HEK293T (cell line): ENCODE measurements at regions not wholly inside any gene's neighbourhood (a gene's known extent, or its start where the extent isn't known, plus 50 kb on each side); places are given as distances from the start of the nearest gene placed in this dataset.

Experiments used
- ARNT ChIP-seq: fragments of 450-650 bp; IDR thresholded peaks from 2 replicates; pipeline ENCODE4 v1.6.1; 2017; ENCODE audit warnings: mild to moderate bottlenecking
- ELF4 ChIP-seq: fragments of 450-650 bp; IDR thresholded peaks from 2 replicates; pipeline ENCODE4 v1.6.1; 2017; ENCODE audit warnings: antibody characterized with exemption
- FOXA1 ChIP-seq: fragments of 450-650 bp; IDR thresholded peaks from 2 replicates; pipeline ENCODE4 v1.6.1; 2016; ENCODE audit warnings: mild to moderate bottlenecking
- FOXM1 ChIP-seq: fragments of 450-650 bp; IDR thresholded peaks from 2 replicates; pipeline ENCODE4 v1.6.1; 2017; ENCODE audit warnings: mild to moderate bottlenecking, borderline replicate concordance
- HDGF ChIP-seq: fragments of 450-650 bp; IDR thresholded peaks from 2 replicates; pipeline ENCODE4 v1.6.1; 2017; ENCODE audit warnings: antibody characterized with exemption, borderline replicate concordance
- NFRKB ChIP-seq: fragments of 450-650 bp; IDR thresholded peaks from 2 replicates; pipeline ENCODE4 v1.6.1; 2016; ENCODE audit warnings: mild to moderate bottlenecking, moderate library complexity
- SP1 ChIP-seq: fragments of 450-650 bp; IDR thresholded peaks from 2 replicates; pipeline ENCODE4 v1.6.1; 2017
- TARDBP ChIP-seq: fragments of 450-650 bp; IDR thresholded peaks from 2 replicates; pipeline ENCODE4 v1.6.1; 2016

GRCh38 chr4:97104006-97104405 lies 1039.3 kb downstream of the STPG2 start:
- TF ChIP-seq FOXM1, result no peak
- TF ChIP-seq FOXA1, result no peak
- no peak for TF ChIP-seq NFRKB
- TF ChIP-seq TARDBP, result no peak
- no peak for TF ChIP-seq HDGF
- no peak for TF ChIP-seq ARNT
- TF ChIP-seq SP1, result no peak
- TF ChIP-seq ELF4, result no peak
